ENCODE measurements at regions not wholly inside any gene's neighbourhood (a gene's known extent, or its start where the extent isn't known, plus 50 kb on each side); places are given as distances from the start of the nearest gene placed in this dataset.

DNA sequence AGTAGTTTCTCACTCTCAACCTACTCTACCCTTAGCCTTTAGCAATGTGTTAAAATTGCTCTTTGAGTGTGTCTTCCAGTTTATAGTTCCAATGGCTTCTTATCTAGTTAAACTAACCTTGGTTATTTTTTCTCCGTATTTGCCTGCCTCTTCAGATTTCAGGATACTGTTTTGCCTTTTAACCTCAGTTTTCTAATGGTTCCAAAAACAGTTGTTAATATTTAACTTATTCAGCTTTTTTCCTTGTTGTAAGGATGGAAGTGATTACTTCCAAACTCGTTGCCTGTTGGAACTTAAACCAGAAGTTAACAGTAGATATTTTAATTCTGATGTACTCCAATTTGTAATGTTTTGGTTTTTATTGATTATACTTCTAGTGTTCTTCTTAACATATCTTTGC, 1574.9 kb downstream of the HACE1 start:
- Mint-ChIP-seq H3K27me3 (ENCODE audit: low read depth) (peaks cover 1% of the 10 kb centered on the region), H3K9me3 (ENCODE audit: low read depth) (peaks cover 13% of the 10 kb centered on the region), H3K36me3 (ENCODE audit: low read depth) (no peaks in the 10 kb centered on the region), H3K27ac (ENCODE audit: unreplicated experiment) (no peak overlapping the region), H3K4me3 (ENCODE audit: unreplicated experiment) (no peak overlapping the region), H3K4me1 (ENCODE audit: low read depth) (no peaks in the 10 kb centered on the region)
- TF ChIP-seq, protein P1, sequence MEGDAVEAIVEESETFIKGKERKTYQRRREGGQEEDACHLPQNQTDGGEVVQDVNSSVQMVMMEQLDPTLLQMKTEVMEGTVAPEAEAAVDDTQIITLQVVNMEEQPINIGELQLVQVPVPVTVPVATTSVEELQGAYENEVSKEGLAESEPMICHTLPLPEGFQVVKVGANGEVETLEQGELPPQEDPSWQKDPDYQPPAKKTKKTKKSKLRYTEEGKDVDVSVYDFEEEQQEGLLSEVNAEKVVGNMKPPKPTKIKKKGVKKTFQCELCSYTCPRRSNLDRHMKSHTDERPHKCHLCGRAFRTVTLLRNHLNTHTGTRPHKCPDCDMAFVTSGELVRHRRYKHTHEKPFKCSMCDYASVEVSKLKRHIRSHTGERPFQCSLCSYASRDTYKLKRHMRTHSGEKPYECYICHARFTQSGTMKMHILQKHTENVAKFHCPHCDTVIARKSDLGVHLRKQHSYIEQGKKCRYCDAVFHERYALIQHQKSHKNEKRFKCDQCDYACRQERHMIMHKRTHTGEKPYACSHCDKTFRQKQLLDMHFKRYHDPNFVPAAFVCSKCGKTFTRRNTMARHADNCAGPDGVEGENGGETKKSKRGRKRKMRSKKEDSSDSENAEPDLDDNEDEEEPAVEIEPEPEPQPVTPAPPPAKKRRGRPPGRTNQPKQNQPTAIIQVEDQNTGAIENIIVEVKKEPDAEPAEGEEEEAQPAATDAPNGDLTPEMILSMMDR (IDR thresholded peaks at IDR 0.05): no peak
- DNase-seq (ENCODE audit: low spot score): no peak

DNA sequence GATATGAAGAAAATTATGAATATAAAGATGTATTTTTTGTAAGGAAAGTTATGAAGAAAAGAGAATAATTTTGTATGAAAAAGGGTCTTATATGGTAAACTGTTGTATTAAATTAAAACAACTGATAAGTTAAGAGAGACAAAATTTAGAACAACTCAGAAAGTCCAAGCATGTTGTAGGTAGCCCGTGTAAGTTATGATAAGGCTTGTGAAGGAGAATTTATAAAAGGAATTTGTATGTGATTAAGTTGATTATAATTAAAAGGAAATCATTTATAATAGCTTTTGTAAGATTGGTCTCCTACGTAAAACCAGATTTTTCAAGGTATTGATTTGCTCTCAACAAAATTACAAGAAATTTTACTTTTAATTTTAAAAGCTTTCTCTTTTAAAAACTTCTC, 1579.3 kb downstream of the HACE1 start:
- no peaks in the 10 kb centered on the region for H3K27me3 Mint-ChIP-seq (ENCODE audit: low read depth)

DNA sequence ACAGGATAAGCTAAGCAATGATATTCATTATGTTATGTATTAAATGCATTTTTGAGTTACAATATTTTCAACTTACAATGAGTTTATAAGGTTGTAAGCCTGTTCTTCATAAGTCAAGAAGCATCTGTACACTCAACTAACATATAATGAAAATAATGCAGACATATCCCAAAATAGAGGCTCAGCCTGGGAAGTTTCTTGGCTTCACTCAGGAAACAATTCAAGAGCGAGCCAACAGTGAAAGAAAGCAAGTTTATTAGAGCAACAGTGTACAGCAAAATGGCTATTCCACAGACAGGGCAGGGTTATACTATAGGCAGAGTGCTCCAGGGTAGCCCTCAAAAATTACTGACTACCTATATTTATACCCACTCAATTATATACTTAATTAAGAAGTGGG, 1581.8 kb downstream of the HACE1 start:
- no peak for DNase-seq (ENCODE audit: low spot score)
- Mint-ChIP-seq H3K27ac (ENCODE audit: unreplicated experiment) (no peak overlapping the region), H3K27me3 (ENCODE audit: low read depth) (no peaks in the 10 kb centered on the region), H3K36me3 (ENCODE audit: low read depth) (no peaks in the 10 kb centered on the region), H3K4me3 (ENCODE audit: unreplicated experiment) (no peak overlapping the region), H3K4me1 (ENCODE audit: low read depth) (no peaks in the 10 kb centered on the region), H3K9me3 (ENCODE audit: low read depth) (peaks cover 15% of the 10 kb centered on the region)
- TF ChIP-seq, protein P1 (IDR thresholded peaks at IDR 0.05): no peak

More for the DNA sequence above, 1579.3 kb downstream of the HACE1 start:
- Mint-ChIP-seq H3K4me3 (ENCODE audit: unreplicated experiment) (no peak overlapping the region), H3K9me3 (ENCODE audit: low read depth) (peaks cover 16% of the 10 kb centered on the region), H3K27ac (ENCODE audit: unreplicated experiment) (no peak overlapping the region), H3K4me1 (ENCODE audit: low read depth) (no peaks in the 10 kb centered on the region), H3K36me3 (ENCODE audit: low read depth) (no peaks in the 10 kb centered on the region)
- TF ChIP-seq, protein P1 (IDR thresholded peaks at IDR 0.05): no peak
- no peak for DNase-seq (ENCODE audit: low spot score)

DNA sequence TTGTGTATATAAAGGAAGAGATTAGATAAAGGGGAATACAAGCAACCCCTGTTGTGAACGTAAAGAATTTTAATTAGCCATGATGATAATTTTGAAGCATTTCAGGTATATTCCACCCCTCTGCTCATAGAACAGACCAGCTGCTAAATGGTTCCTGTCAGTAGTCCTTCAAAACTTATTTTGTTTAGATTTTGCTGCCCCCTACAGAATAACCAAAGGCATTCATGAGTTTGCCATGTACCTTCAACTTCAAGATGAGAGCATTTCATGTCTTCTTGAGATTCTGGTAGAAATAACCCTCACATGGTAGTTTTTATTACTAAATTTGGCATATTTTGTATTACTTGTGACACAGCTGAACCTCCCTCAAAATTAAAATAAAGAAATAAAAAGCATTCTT, 1586.7 kb downstream of the HACE1 start:
- TF ChIP-seq, protein P1 (IDR thresholded peaks at IDR 0.05): peak; percentile 82
- DNase-seq (ENCODE audit: low spot score): no peak
- H3K9me3 Mint-ChIP-seq (ENCODE audit: low read depth): no peaks in the 10 kb centered on the region
- no peaks in the 10 kb centered on the region for H3K27me3 Mint-ChIP-seq (ENCODE audit: low read depth)
- H3K4me1 Mint-ChIP-seq (ENCODE audit: low read depth): no peaks in the 10 kb centered on the region
- H3K4me3 Mint-ChIP-seq (ENCODE audit: unreplicated experiment): no peak overlapping the region
- H3K27ac Mint-ChIP-seq (ENCODE audit: unreplicated experiment): no peak overlapping the region
- no peaks in the 10 kb centered on the region for H3K36me3 Mint-ChIP-seq (ENCODE audit: low read depth)

DNA sequence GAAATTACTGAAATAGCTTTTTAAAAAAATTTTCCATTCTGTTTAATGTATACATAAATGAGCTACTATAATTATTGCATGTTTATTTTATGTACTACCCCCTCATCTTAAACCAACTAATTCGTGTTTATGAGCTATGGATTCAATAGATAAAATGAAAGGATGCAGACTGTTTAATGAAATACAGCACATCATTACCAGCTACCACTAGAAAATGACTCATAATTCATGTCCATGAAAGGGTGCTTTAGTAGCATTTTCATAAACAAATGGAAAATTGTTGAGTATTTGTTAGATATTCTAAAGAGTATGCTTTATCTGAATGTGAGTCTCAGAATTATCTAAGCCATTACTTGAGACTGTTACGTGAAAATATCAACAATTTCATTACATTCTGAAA, 1590.1 kb downstream of the HACE1 start:
- H3K36me3 Mint-ChIP-seq (ENCODE audit: low read depth): no peaks in the 10 kb centered on the region
- TF ChIP-seq, protein P1 (IDR thresholded peaks at IDR 0.05): no peak
- no peak overlapping the region for H3K4me3 Mint-ChIP-seq (ENCODE audit: unreplicated experiment)
- H3K4me1 Mint-ChIP-seq (ENCODE audit: low read depth): no peaks in the 10 kb centered on the region
- H3K27me3 Mint-ChIP-seq (ENCODE audit: low read depth): no peaks in the 10 kb centered on the region
- no peaks in the 10 kb centered on the region for H3K9me3 Mint-ChIP-seq (ENCODE audit: low read depth)
- H3K27ac Mint-ChIP-seq (ENCODE audit: unreplicated experiment): no peak overlapping the region
- DNase-seq (ENCODE audit: low spot score): no peak
